ENCODE measurements at regions not wholly inside any gene's neighbourhood (a gene's known extent, or its start where the extent isn't known, plus 50 kb on each side); places are given as distances from the start of the nearest gene placed in this dataset.

GRCh38 chrX:39304746-39305145 lies 503.5 kb downstream of the MID1IP1 start:
- Histone ChIP-seq H3K4me1 (ENCODE audit: control insufficient read depth, insufficient read depth, low read length, unreplicated experiment) (no peaks in the 10 kb centered on the region), H2AFZ (ENCODE audit: low read length, unreplicated experiment) (no peak overlapping the region), H3K27ac (ENCODE audit: low read depth, low read length) (no peak overlapping the region), H3K79me2 (ENCODE audit: control insufficient read depth, insufficient read depth, low read length, unreplicated experiment) (no peaks in the 10 kb centered on the region), H3K27me3 (ENCODE audit: insufficient read depth, low read length) (no peaks in the 10 kb centered on the region), H3K36me3 (ENCODE audit: insufficient read depth, low read length) (no peaks in the 10 kb centered on the region), H3K4me3 (ENCODE audit: low read depth, low read length) (no peak overlapping the region)

- no peak overlapping the region for H3K4me3 ChIP-seq (ENCODE audit: low read depth, low read length)
- no peaks in the 10 kb centered on the region for H3K27me3 ChIP-seq (ENCODE audit: insufficient read depth, low read length)
- H3K79me2 ChIP-seq (ENCODE audit: control insufficient read depth, insufficient read depth, low read length, unreplicated experiment), result no peaks in the 10 kb centered on the region
- H3K27ac ChIP-seq (ENCODE audit: low read depth, low read length), result no peak overlapping the region
- no peaks in the 10 kb centered on the region for H3K4me1 ChIP-seq (ENCODE audit: control insufficient read depth, insufficient read depth, low read length, unreplicated experiment)
- H2AFZ ChIP-seq (ENCODE audit: low read length, unreplicated experiment), result no peak overlapping the region
- H3K36me3 ChIP-seq (ENCODE audit: insufficient read depth, low read length), result no peaks in the 10 kb centered on the region
Measured at GRCh38 chrX:39307488-39307887, 506.2 kb downstream of the MID1IP1 start.

GRCh38 chrX:39308126-39308525 lies 506.9 kb downstream of the MID1IP1 start:
- H3K36me3 ChIP-seq (ENCODE audit: insufficient read depth, low read length), result no peaks in the 10 kb centered on the region
- H3K79me2 ChIP-seq (ENCODE audit: control insufficient read depth, insufficient read depth, low read length, unreplicated experiment), result no peaks in the 10 kb centered on the region
- no peak overlapping the region for H3K27ac ChIP-seq (ENCODE audit: low read depth, low read length)
- H3K4me3 ChIP-seq (ENCODE audit: low read depth, low read length), result no peak overlapping the region
- no peak overlapping the region for H2AFZ ChIP-seq (ENCODE audit: low read length, unreplicated experiment)
- no peaks in the 10 kb centered on the region for H3K27me3 ChIP-seq (ENCODE audit: insufficient read depth, low read length)
- H3K4me1 ChIP-seq (ENCODE audit: control insufficient read depth, insufficient read depth, low read length, unreplicated experiment), result no peaks in the 10 kb centered on the region

- no peaks in the 10 kb centered on the region for H3K4me1 ChIP-seq (ENCODE audit: control insufficient read depth, insufficient read depth, low read length, unreplicated experiment)
- H3K27me3 ChIP-seq (ENCODE audit: insufficient read depth, low read length), result no peaks in the 10 kb centered on the region
- no peak overlapping the region for H3K27ac ChIP-seq (ENCODE audit: low read depth, low read length)
- H3K4me3 ChIP-seq (ENCODE audit: low read depth, low read length), result no peak overlapping the region
- H3K79me2 ChIP-seq (ENCODE audit: control insufficient read depth, insufficient read depth, low read length, unreplicated experiment), result no peaks in the 10 kb centered on the region
- no peaks in the 10 kb centered on the region for H3K36me3 ChIP-seq (ENCODE audit: insufficient read depth, low read length)
- no peak overlapping the region for H2AFZ ChIP-seq (ENCODE audit: low read length, unreplicated experiment)
Measured at GRCh38 chrX:39309018-39309635, 507.9 kb downstream of the MID1IP1 start.

GRCh38 chrX:39309721-39310152 lies 508.5 kb downstream of the MID1IP1 start:
- Histone ChIP-seq H3K4me3 (ENCODE audit: low read depth, low read length) (no peak overlapping the region), H3K27ac (ENCODE audit: low read depth, low read length) (no peak overlapping the region), H2AFZ (ENCODE audit: low read length, unreplicated experiment) (no peak overlapping the region), H3K36me3 (ENCODE audit: insufficient read depth, low read length) (no peaks in the 10 kb centered on the region), H3K79me2 (ENCODE audit: control insufficient read depth, insufficient read depth, low read length, unreplicated experiment) (no peaks in the 10 kb centered on the region), H3K4me1 (ENCODE audit: control insufficient read depth, insufficient read depth, low read length, unreplicated experiment) (no peaks in the 10 kb centered on the region), H3K27me3 (ENCODE audit: insufficient read depth, low read length) (no peaks in the 10 kb centered on the region)

GRCh38 chrX:39310891-39311290 lies 509.6 kb downstream of the MID1IP1 start:
- no peaks in the 10 kb centered on the region for H3K27me3 ChIP-seq (ENCODE audit: insufficient read depth, low read length)
- H3K4me1 ChIP-seq (ENCODE audit: control insufficient read depth, insufficient read depth, low read length, unreplicated experiment), result no peaks in the 10 kb centered on the region
- H3K4me3 ChIP-seq (ENCODE audit: low read depth, low read length), result no peak overlapping the region

GRCh38 chrX:39311646-39312045 lies 510.4 kb downstream of the MID1IP1 start:
- H3K4me3 ChIP-seq (ENCODE audit: low read depth, low read length), result no peak overlapping the region
- H3K27ac ChIP-seq (ENCODE audit: low read depth, low read length), result no peak overlapping the region
- no peaks in the 10 kb centered on the region for H3K4me1 ChIP-seq (ENCODE audit: control insufficient read depth, insufficient read depth, low read length, unreplicated experiment)
- no peak overlapping the region for H2AFZ ChIP-seq (ENCODE audit: low read length, unreplicated experiment)
- H3K27me3 ChIP-seq (ENCODE audit: insufficient read depth, low read length), result no peaks in the 10 kb centered on the region
- no peaks in the 10 kb centered on the region for H3K36me3 ChIP-seq (ENCODE audit: insufficient read depth, low read length)
- no peaks in the 10 kb centered on the region for H3K79me2 ChIP-seq (ENCODE audit: control insufficient read depth, insufficient read depth, low read length, unreplicated experiment)

More at GRCh38 chrX:39310891-39311290, 509.6 kb downstream of the MID1IP1 start:
- Histone ChIP-seq H3K79me2 (ENCODE audit: control insufficient read depth, insufficient read depth, low read length, unreplicated experiment) (no peaks in the 10 kb centered on the region), H2AFZ (ENCODE audit: low read length, unreplicated experiment) (no peak overlapping the region), H3K36me3 (ENCODE audit: insufficient read depth, low read length) (no peaks in the 10 kb centered on the region), H3K27ac (ENCODE audit: low read depth, low read length) (no peak overlapping the region)

GRCh38 chrX:39313146-39313545 lies 511.9 kb downstream of the MID1IP1 start:
- H3K4me3 ChIP-seq (ENCODE audit: low read depth, low read length), result no peak overlapping the region
- no peak overlapping the region for H2AFZ ChIP-seq (ENCODE audit: low read length, unreplicated experiment)
- no peaks in the 10 kb centered on the region for H3K27me3 ChIP-seq (ENCODE audit: insufficient read depth, low read length)
- H3K4me1 ChIP-seq (ENCODE audit: control insufficient read depth, insufficient read depth, low read length, unreplicated experiment), result no peaks in the 10 kb centered on the region
- H3K79me2 ChIP-seq (ENCODE audit: control insufficient read depth, insufficient read depth, low read length, unreplicated experiment), result no peaks in the 10 kb centered on the region
- no peak overlapping the region for H3K27ac ChIP-seq (ENCODE audit: low read depth, low read length)
- no peaks in the 10 kb centered on the region for H3K36me3 ChIP-seq (ENCODE audit: insufficient read depth, low read length)

- Histone ChIP-seq H3K27me3 (ENCODE audit: insufficient read depth, low read length) (no peaks in the 10 kb centered on the region), H3K27ac (ENCODE audit: low read depth, low read length) (no peak overlapping the region), H2AFZ (ENCODE audit: low read length, unreplicated experiment) (no peak overlapping the region), H3K36me3 (ENCODE audit: insufficient read depth, low read length) (no peaks in the 10 kb centered on the region), H3K4me1 (ENCODE audit: control insufficient read depth, insufficient read depth, low read length, unreplicated experiment) (no peaks in the 10 kb centered on the region), H3K4me3 (ENCODE audit: low read depth, low read length) (no peak overlapping the region), H3K79me2 (ENCODE audit: control insufficient read depth, insufficient read depth, low read length, unreplicated experiment) (no peaks in the 10 kb centered on the region)
Measured at GRCh38 chrX:39318506-39319343, 517.5 kb downstream of the MID1IP1 start.

- no peaks in the 10 kb centered on the region for H3K27me3 ChIP-seq (ENCODE audit: insufficient read depth, low read length)
- no peak overlapping the region for H3K27ac ChIP-seq (ENCODE audit: low read depth, low read length)
- no peaks in the 10 kb centered on the region for H3K4me1 ChIP-seq (ENCODE audit: control insufficient read depth, insufficient read depth, low read length, unreplicated experiment)
- H3K36me3 ChIP-seq (ENCODE audit: insufficient read depth, low read length), result no peaks in the 10 kb centered on the region
- H3K4me3 ChIP-seq (ENCODE audit: low read depth, low read length), result no peak overlapping the region
- H2AFZ ChIP-seq (ENCODE audit: low read length, unreplicated experiment), result no peak overlapping the region
- no peaks in the 10 kb centered on the region for H3K79me2 ChIP-seq (ENCODE audit: control insufficient read depth, insufficient read depth, low read length, unreplicated experiment)
Measured at GRCh38 chrX:39320165-39320564, 518.9 kb downstream of the MID1IP1 start.

GRCh38 chrX:39322496-39322895 lies 521.2 kb downstream of the MID1IP1 start:
- H3K27ac ChIP-seq (ENCODE audit: low read depth, low read length), result no peak overlapping the region
- no peak overlapping the region for H2AFZ ChIP-seq (ENCODE audit: low read length, unreplicated experiment)
- no peak overlapping the region for H3K4me3 ChIP-seq (ENCODE audit: low read depth, low read length)
- no peaks in the 10 kb centered on the region for H3K36me3 ChIP-seq (ENCODE audit: insufficient read depth, low read length)
- H3K27me3 ChIP-seq (ENCODE audit: insufficient read depth, low read length), result no peaks in the 10 kb centered on the region
- H3K4me1 ChIP-seq (ENCODE audit: control insufficient read depth, insufficient read depth, low read length, unreplicated experiment), result no peaks in the 10 kb centered on the region
- no peaks in the 10 kb centered on the region for H3K79me2 ChIP-seq (ENCODE audit: control insufficient read depth, insufficient read depth, low read length, unreplicated experiment)
